Right lung (tissue), 2 donors: ENCODE measurements at regions not wholly inside any gene's neighbourhood (a gene's known extent, or its start where the extent isn't known, plus 50 kb on each side); places are given as distances from the start of the nearest gene placed in this dataset.
A peak's percentile ranks its signal among the peaks of the same experiment; 100 is the strongest.

Experiments
- DNase-seq, 2 donors: peaks; one replicate each; pipeline ENCODE4 v3.0.0-alpha.2; 2013

DNA sequence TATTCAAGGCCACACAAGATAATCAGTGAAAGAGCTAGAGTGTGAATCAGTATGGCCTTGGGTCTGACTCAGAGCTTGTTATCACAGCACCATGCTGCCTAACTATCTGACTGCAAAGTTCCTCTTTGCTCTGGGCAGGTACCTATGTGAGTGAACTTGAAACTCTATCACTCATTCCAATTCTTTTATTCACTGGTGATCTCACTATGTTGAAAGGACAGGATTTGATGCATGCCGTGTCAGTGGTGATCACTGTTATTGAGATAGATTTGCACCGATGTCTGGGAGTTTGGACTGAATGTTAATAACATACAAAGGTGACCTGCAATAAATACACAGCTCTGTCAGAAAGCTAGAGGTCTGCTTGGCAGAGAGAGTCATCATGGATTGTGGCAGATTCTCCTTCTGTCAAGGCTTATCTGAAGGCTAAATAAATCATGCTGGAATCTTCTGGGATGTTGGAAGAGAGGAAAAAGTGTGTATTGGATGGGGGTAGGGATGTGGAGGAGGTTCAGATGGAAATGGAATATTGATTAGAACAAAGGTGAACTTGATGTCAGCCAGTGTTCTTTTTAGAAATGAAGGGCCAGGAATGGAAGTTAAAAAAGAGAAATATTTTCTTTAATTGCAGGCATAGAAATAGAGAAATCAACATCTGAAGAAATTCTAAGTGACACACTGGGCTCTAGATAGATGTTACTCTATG is 91.8 kb upstream of the TNC start:
- DNase-seq: no peak

- DNase-seq: no peak
These were observed 92.7 kb upstream of the TNC start for GRCh38 chr9:115210699-115211098.

DNA sequence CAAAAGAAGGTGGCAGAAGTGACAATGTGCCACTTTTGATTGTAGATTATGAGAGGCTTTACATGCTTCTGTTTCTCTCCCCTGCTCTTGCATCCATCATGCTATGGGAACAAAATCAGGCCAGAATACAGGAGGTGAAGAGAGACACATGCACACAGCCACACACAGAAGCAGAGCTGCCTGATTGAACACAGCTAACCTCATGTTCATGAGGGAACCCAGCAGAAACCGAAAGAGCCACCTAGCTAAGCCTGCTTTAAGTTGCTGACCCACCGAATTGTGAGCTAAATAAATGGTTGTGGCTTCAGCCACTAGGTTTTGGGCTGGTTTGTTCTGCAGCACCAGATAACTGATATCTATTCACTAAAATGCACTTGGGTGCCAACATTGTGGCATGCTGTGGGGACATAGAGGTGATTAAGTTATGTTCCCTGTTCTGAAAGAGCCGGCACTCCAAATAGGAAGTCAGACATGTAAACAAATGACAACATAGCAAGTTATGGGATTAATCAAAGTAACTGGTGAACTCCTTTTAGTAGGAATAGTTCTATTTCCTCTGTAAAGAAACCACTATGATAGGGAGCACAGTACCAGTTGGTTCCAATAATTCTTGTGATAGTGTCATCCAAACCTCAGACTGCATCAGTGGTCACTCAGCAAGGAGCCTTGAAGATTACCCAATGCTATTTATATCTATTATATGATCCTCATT is 93.6 kb upstream of the TNC start:
- peak in 1 of 2 donors; percentile 57 for DNase-seq

GRCh38 chr9:115212125-115212605 is 94.2 kb upstream of the TNC start:
- DNase-seq: peak in 1 of 2 donors; percentile 45

GRCh38 chr9:115212832-115213231 is 94.9 kb upstream of the TNC start:
- DNase-seq: no peak

GRCh38 chr9:115213818-115214334 is 95.9 kb upstream of the TNC start:
- no peak for DNase-seq

DNA sequence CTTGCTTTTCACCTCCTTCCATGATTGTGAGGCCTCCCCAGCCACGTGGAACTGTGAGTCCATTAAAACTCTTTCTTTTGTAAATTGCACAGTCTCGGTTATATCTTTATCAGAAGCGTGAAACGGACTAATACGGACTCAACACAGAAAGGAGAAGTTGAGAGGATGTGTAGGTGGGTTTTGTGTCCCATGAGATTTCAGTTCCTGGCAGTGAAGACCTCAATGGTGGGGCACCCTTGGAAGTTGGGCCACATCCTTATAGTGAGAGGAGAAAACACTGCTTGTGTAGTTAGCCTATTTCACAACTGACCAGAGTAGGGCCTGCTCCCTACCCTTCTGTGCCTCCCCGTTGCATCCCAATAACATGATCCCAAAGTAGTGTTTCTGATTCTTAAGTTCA is 98.9 kb upstream of the TNC start:
- no peak for DNase-seq

GRCh38 chr9:115220319-115221005 is 102.5 kb upstream of the TNC start:
- no peak for DNase-seq

- DNase-seq: no peak
These were observed 105.5 kb upstream of the TNC start for GRCh38 chr9:115223471-115223870.

DNA sequence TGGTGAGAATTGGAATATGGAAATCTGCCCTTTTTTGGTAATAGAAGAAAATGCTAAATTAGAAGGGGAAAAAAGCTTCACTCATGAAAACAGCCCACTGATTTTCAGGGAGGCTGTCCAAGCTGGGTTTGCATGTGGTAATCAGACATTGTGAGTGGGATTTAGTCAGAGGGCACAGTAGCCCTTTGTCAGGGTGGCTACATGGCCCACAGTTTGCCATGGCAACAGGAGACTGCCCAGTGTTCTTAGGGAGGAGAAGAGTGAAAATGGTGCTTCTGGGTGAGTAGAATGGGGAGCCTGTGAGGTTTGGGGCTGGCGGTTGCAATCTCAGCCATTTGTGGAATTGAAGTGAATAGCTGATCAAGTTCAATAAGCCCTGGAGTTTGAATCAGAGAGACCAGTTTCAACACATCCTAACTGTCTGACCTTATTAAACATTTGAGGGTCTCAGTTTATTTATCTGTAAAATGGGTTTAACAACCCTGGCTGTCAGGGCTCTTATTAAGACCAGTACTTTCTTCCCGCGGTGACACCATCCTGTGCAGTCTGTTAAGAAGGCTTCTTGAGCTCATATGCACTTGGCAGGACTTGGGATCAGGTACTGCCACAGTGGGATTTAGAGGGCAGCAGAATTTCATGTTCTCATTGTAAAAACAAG is 107.6 kb upstream of the TNC start:
- DNase-seq: no peak

- no peak for DNase-seq
These were observed 108.2 kb upstream of the TNC start for GRCh38 chr9:115226152-115226551.

DNA sequence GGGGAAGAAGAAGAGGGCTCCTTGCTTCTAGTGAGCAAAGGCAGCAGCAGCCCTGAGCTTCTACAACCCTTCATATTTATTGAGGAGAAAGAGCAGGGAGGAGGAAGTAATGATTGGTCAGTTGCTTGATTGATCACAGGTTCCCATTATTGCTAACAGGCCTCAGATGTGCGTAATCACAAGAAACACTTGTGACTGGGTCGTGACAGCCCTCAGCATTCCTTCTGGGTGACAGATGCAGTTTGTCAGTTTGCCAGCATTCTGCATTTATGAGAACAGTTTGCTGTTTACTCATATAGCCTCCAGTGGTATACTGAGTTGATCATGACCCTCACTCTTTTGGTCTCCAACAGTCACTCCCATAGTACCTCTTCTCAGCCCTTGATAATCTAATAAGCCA is 111.5 kb upstream of the TNC start:
- no peak for DNase-seq

DNA sequence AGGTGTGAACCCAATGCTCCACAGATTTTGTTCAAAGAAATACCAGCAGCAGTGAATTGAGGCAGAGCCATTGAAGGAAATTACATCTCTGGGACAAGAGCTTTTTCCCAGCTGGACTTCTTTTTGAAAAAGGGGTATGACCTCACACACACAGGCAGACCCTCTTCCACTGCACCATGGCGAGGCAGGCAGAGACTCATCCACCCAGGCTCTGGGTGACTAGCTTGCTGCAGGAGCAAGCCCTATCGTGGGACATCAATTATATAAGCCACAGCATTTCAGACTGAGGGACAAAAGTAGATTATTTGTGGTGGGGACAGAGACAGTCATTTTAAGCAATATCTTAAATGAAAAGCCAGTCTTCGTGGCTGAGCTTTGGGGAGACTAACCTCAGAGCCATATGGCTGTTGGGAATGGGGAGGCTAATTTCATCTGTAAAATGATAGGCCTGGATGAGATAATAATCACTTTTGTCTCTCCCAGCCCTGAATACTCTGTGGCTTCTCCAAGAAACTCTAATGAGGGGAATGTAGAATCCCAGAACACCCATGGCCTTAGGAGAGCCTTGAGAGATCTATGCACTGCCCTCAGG is 113.1 kb upstream of the TNC start:
- no peak for DNase-seq

GRCh38 chr9:115232181-115232774 is 114.3 kb upstream of the TNC start:
- DNase-seq: no peak

GRCh38 chr9:115234094-115234493 is 116.1 kb upstream of the TNC start:
- no peak for DNase-seq

DNA sequence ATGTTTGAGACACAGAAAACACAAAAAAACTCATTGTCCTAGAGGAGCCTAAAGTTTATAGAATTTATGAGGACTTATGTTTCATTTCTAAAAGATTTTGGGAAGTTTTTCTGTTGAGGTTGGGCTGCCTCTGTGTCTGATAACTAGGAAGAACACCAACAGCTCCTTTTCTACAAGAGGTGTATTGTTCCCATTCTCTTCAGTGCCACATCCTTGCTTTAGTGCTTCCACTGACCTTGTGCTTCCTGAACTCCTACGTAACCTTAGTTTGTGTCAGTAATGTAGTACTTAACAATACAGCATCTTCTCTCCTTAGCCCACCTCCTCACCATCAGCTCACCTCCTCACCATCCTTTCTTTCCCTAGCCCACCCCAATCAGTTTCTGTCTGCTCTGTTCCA is 117.3 kb upstream of the TNC start:
- DNase-seq: no peak

- DNase-seq: no peak
These were observed 119.5 kb upstream of the TNC start for GRCh38 chr9:115237385-115237998.

DNA sequence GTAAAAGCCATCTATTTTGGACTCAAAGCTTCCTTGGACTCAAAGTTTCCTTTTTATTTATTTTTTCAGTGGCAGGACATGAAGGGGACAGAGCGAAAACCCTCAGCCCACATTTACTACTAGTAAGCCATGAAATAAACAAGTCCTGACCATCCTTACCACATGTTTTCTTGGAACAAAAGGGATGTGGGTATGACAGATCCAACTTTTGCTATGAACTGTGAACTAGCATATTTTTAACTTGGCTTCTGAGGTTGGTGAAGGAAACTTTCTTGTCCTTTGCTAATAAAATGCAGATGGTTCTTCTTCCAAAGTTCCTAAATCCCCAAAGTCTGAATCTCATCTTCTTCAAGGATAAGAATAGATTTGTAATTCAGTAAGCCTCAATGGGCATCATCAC is 122.7 kb upstream of the TNC start:
- DNase-seq: no peak

DNA sequence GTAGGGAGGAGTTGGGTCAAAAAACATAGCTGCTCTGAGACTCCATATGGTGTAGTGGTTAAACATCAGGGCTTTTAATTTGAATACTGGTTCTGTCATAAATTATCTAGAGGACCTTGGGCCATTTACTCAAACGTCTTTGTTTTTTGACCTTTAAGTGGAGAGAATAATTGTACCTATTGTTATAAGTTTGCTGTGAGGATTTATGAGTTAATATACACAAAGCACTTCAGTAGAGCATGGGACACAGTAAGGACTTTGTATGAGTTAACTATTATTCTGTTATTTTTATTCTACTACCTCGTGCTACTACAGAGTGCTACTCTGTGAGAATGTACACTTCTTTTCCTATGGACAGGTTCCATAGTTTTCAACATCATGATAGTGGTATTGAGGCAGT is 123.7 kb upstream of the TNC start:
- no peak for DNase-seq

GRCh38 chr9:115249488-115249887 is 131.5 kb upstream of the TNC start:
- DNase-seq: no peak

DNA sequence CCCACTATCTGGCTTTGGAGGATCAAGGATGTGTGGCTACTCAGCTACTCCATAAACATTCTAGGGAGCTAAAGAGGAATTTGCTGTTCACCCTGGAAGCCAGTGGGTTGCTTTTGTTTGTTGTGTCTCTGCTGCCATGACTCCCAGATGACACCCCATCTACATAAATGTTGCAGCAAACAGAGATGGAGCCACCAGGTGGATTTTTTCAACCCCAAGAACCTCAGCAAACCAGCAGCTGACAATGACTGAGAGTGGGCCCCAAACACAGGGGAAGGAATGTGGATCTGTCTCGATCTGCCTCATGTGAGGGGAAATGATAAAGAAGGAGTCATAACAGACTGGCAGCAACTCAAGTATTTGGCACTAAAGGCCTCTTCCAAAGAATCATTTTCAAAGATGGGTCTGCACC is 132.7 kb upstream of the TNC start:
- DNase-seq: peak; percentile 89 to 90
